Neuronal stem cell (in vitro differentiated cells): ENCODE measurements at regions not wholly inside any gene's neighbourhood (a gene's known extent, or its start where the extent isn't known, plus 50 kb on each side); places are given as distances from the start of the nearest gene placed in this dataset.

Source experiments
- DNase-seq: peaks from one replicate; pipeline ENCODE4 v3.0.0-alpha.2; 2013; ENCODE audit warnings: low spot score
- H2AFZ ChIP-seq: one replicate; pipeline ENCODE4 v1.6.1; 2013; ENCODE audit warnings: mild to moderate bottlenecking, low read length, inconsistent platforms
- H2AK5ac ChIP-seq: 2 replicates; pipeline ENCODE4 v1.6.1; 2013; ENCODE audit warnings: low read depth, mild to moderate bottlenecking, inconsistent platforms, low read length, moderate library complexity, mixed read lengths
- H2BK120ac ChIP-seq: 2 replicates; pipeline ENCODE4 v1.6.1; 2013; ENCODE audit warnings: low read depth, mild to moderate bottlenecking, inconsistent platforms, low read length, moderate library complexity, mixed read lengths
- H2BK12ac ChIP-seq: one replicate; pipeline ENCODE4 v1.6.1; 2013; ENCODE audit warnings: low read length, inconsistent platforms
- H2BK15ac ChIP-seq: 2 replicates; pipeline ENCODE4 v1.6.1; 2013; ENCODE audit warnings: mild to moderate bottlenecking, low read length, inconsistent platforms, mixed read lengths
- H2BK5ac ChIP-seq: one replicate; pipeline ENCODE4 v1.6.1; 2013; ENCODE audit warnings: inconsistent platforms, mild to moderate bottlenecking, low read length, moderate library complexity
- H3K14ac ChIP-seq: one replicate; pipeline ENCODE4 v1.6.1; 2013; ENCODE audit warnings: low read length, inconsistent platforms
- H3K18ac ChIP-seq: 2 replicates; pipeline ENCODE4 v1.6.1; 2013; ENCODE audit warnings: low read length, inconsistent platforms
- H3K23ac ChIP-seq: 2 replicates; pipeline ENCODE4 v1.6.1; 2013; ENCODE audit warnings: low read depth, mild to moderate bottlenecking, mixed read lengths, low read length, inconsistent platforms; ENCODE audit not compliant: poor library complexity
- H3K27ac ChIP-seq: replicated peaks from 3 replicates; pipeline ENCODE4 v1.5.1; 2013; ENCODE audit warnings: low read length, inconsistent platforms
- H3K27me3 ChIP-seq, 3 experiments: 2 replicates each; pipeline ENCODE4 v1.6.1; 2013; ENCODE audit warnings: low read length in 3 of 3, mild to moderate bottlenecking in 2 of 3, inconsistent platforms in 1 of 3, low read depth in 1 of 3, mixed read lengths in 1 of 3, moderate library complexity in 1 of 3; ENCODE audit not compliant: control insufficient read depth in 3 of 3, insufficient read depth in 3 of 3
- H3K36me3 ChIP-seq, 2 donors: replicated peaks in 1 of 2; 2 replicates each; pipeline ENCODE4 v1.6.1; 2013; ENCODE audit warnings: low read length in 2 of 2; ENCODE audit not compliant: control insufficient read depth in 2 of 2, insufficient read depth in 2 of 2
- H3K4ac ChIP-seq: 2 replicates; pipeline ENCODE4 v1.6.1; 2013; ENCODE audit warnings: inconsistent platforms, mild to moderate bottlenecking, low read length, moderate library complexity
- H3K4me1 ChIP-seq, 2 donors: 1 replicate in 1 of 2; 2 replicates in 1 of 2; pipeline ENCODE4 v1.6.1; 2013; ENCODE audit warnings: low read length in 2 of 2, low read depth in 1 of 2; ENCODE audit not compliant: control insufficient read depth in 2 of 2, insufficient read depth in 1 of 2
- H3K4me2 ChIP-seq: one replicate; pipeline ENCODE4 v1.6.1; 2013; ENCODE audit warnings: mild to moderate bottlenecking, low read length, inconsistent platforms; ENCODE audit not compliant: insufficient read depth, poor library complexity, severe bottlenecking
- H3K4me3 ChIP-seq, 2 donors: 2 replicates each; pipeline ENCODE4 v1.5.1; 2013; ENCODE audit warnings: low read length in 2 of 2, mild to moderate bottlenecking in 2 of 2, inconsistent platforms in 1 of 2, moderate library complexity in 1 of 2
- H3K79me1 ChIP-seq: one replicate; pipeline ENCODE4 v1.6.1; 2013; ENCODE audit warnings: low read depth, mild to moderate bottlenecking, inconsistent platforms, low read length, moderate library complexity
- H3K9ac ChIP-seq: one replicate; pipeline ENCODE4 v1.6.1; 2013; ENCODE audit warnings: mild to moderate bottlenecking, low read depth, low read length, inconsistent platforms; ENCODE audit not compliant: poor library complexity
- H3K9me3 ChIP-seq, 2 donors: replicated peaks in 1 of 2; 2 replicates each; pipeline versions ENCODE3 to v1.6.1; 2013; ENCODE audit warnings: low read length in 2 of 2, mild to moderate bottlenecking in 2 of 2, inconsistent platforms in 1 of 2, low read depth in 1 of 2, mixed read lengths in 1 of 2, moderate library complexity in 1 of 2; ENCODE audit not compliant: control insufficient read depth in 2 of 2, insufficient read depth in 1 of 2
- H4K8ac ChIP-seq: one replicate; pipeline ENCODE4 v1.6.1; 2013; ENCODE audit warnings: low read depth, mild to moderate bottlenecking, inconsistent platforms, low read length, moderate library complexity
- H4K91ac ChIP-seq: one replicate; pipeline ENCODE4 v1.6.1; 2013; ENCODE audit warnings: low read length, low read depth, mild to moderate bottlenecking, inconsistent platforms; ENCODE audit not compliant: poor library complexity
- WGBS, 2 donors: extraction: QIAGEN DNeasy Blood & Tissue Kit; methylation state at CpG; one replicate each; pipeline ENCODE4 v1.1.7; 2013; ENCODE audit warnings: missing lambda C conversion rate in 2 of 2, mixed read lengths in 1 of 2; ENCODE audit not compliant: insufficient read length in 2 of 2, insufficient replicate concordance in 1 of 2; ENCODE audit errors: extremely low coverage in 2 of 2; 5-methylcytosine and 5-hydroxymethylcytosine counted together

GRCh38 chr16:22688930-22689329 is 125.0 kb upstream of the HS3ST2 start:
- H2AK5ac ChIP-seq = no peak overlapping the region
- no peak overlapping the region for H3K23ac ChIP-seq
- no peak overlapping the region for H3K4me2 ChIP-seq
- no peak overlapping the region for H3K9ac ChIP-seq
- no peak overlapping the region for H3K4ac ChIP-seq
- WGBS, 2 donors = no CpG with 5 or more reads among the region's 1 CpG
- H3K9me3 ChIP-seq = peaks cover 0 to 7% of the 10 kb centered on the region in 2 donors
- H2BK5ac ChIP-seq = no peak overlapping the region
- no peak overlapping the region for H2BK12ac ChIP-seq
- peaks cover 0 to 3% (median 0%) of the 10 kb centered on the region in 3 experiments for H3K27me3 ChIP-seq
- H4K91ac ChIP-seq = no peak overlapping the region
- no peak overlapping the region for H4K8ac ChIP-seq
- H3K27ac ChIP-seq = no peak overlapping the region
- H3K79me1 ChIP-seq = no peaks in the 10 kb centered on the region
- no peak overlapping the region for H2AFZ ChIP-seq
- no peak for DNase-seq
- H3K14ac ChIP-seq = no peak overlapping the region
- no peaks in the 10 kb centered on the region for H3K36me3 ChIP-seq
- no peak overlapping the region for H3K4me3 ChIP-seq
- no peak overlapping the region for H2BK120ac ChIP-seq
- H3K4me1 ChIP-seq = no peaks in the 10 kb centered on the region
- no peak overlapping the region for H3K18ac ChIP-seq
- H2BK15ac ChIP-seq = no peak overlapping the region

- H3K9me3 ChIP-seq = peaks cover 0 to 7% of the 10 kb centered on the region in 2 donors
- no peak overlapping the region for H2BK5ac ChIP-seq
- no peak overlapping the region for H3K23ac ChIP-seq
- H3K9ac ChIP-seq = no peak overlapping the region
- H4K91ac ChIP-seq = no peak overlapping the region
- H3K27ac ChIP-seq = no peak overlapping the region
- no peak overlapping the region for H3K4me2 ChIP-seq
- H2BK120ac ChIP-seq = no peak overlapping the region
- H2BK12ac ChIP-seq = no peak overlapping the region
- H3K4me3 ChIP-seq = no peak overlapping the region
- H2BK15ac ChIP-seq = no peak overlapping the region
- H3K4ac ChIP-seq = no peak overlapping the region
- H2AFZ ChIP-seq = no peak overlapping the region
- H3K36me3 ChIP-seq = no peaks in the 10 kb centered on the region
- no CpG with 5 or more reads among the region's 3 CpGs for WGBS, 2 donors
- no peak overlapping the region for H3K18ac ChIP-seq
- H3K27me3 ChIP-seq = peaks cover 0 to 3% (median 0%) of the 10 kb centered on the region in 3 experiments
- H2AK5ac ChIP-seq = no peak overlapping the region
- no peak for DNase-seq
- H3K79me1 ChIP-seq = no peaks in the 10 kb centered on the region
- H3K4me1 ChIP-seq = no peaks in the 10 kb centered on the region
- H3K14ac ChIP-seq = no peak overlapping the region
- no peak overlapping the region for H4K8ac ChIP-seq
Measured at GRCh38 chr16:22691335-22691734, 122.6 kb upstream of the HS3ST2 start.

GRCh38 chr16:22692034-22692433 is 121.9 kb upstream of the HS3ST2 start:
- WGBS, 2 donors = no CpG with 5 or more reads among the region's 1 CpG

GRCh38 chr16:22692916-22693637 is 120.9 kb upstream of the HS3ST2 start:
- H3K9ac ChIP-seq = no peak overlapping the region
- no peak overlapping the region for H3K4ac ChIP-seq
- H3K18ac ChIP-seq = no peak overlapping the region
- no peak overlapping the region for H3K27ac ChIP-seq
- no peak overlapping the region for H3K14ac ChIP-seq
- H4K91ac ChIP-seq = no peak overlapping the region
- no peak overlapping the region for H2BK5ac ChIP-seq
- H3K36me3 ChIP-seq = no peaks in the 10 kb centered on the region
- H3K4me3 ChIP-seq = no peak overlapping the region
- no peak overlapping the region for H2BK120ac ChIP-seq
- H3K79me1 ChIP-seq = no peaks in the 10 kb centered on the region
- no peak for DNase-seq
- no peak overlapping the region for H2BK15ac ChIP-seq
- H4K8ac ChIP-seq = no peak overlapping the region
- no peak overlapping the region for H2AK5ac ChIP-seq
- no peak overlapping the region for H3K23ac ChIP-seq
- H2AFZ ChIP-seq = no peak overlapping the region
- H3K4me2 ChIP-seq = no peak overlapping the region
- H3K4me1 ChIP-seq = no peaks in the 10 kb centered on the region
- H2BK12ac ChIP-seq = no peak overlapping the region
- no CpG with 5 or more reads among the region's 6 CpGs for WGBS, 2 donors
- H3K9me3 ChIP-seq = no peaks in the 10 kb centered on the region
- peaks cover 0 to 3% (median 0%) of the 10 kb centered on the region in 3 experiments for H3K27me3 ChIP-seq

More at GRCh38 chr16:22692034-22692433, 121.9 kb upstream of the HS3ST2 start:
- no peak overlapping the region for H2BK12ac ChIP-seq
- H4K8ac ChIP-seq = no peak overlapping the region
- H3K27ac ChIP-seq = no peak overlapping the region
- no peak overlapping the region for H2AFZ ChIP-seq
- H3K4me1 ChIP-seq = no peaks in the 10 kb centered on the region
- H3K9ac ChIP-seq = no peak overlapping the region
- no peaks in the 10 kb centered on the region for H3K79me1 ChIP-seq
- H3K4me3 ChIP-seq = no peak overlapping the region
- H2BK15ac ChIP-seq = no peak overlapping the region
- H2BK5ac ChIP-seq = no peak overlapping the region
- no peak overlapping the region for H3K23ac ChIP-seq
- no peak overlapping the region for H3K4ac ChIP-seq
- H3K27me3 ChIP-seq = peaks cover 0 to 3% (median 0%) of the 10 kb centered on the region in 3 experiments
- no peak overlapping the region for H2BK120ac ChIP-seq
- H2AK5ac ChIP-seq = no peak overlapping the region
- H3K9me3 ChIP-seq = peaks cover 0 to 5% of the 10 kb centered on the region in 2 donors
- no peak overlapping the region for H3K14ac ChIP-seq
- H3K36me3 ChIP-seq = no peaks in the 10 kb centered on the region
- DNase-seq = no peak
- H4K91ac ChIP-seq = no peak overlapping the region
- no peak overlapping the region for H3K18ac ChIP-seq
- no peak overlapping the region for H3K4me2 ChIP-seq
